WTC11 (cell line): ENCODE measurements at regions not wholly inside any gene's neighbourhood (a gene's known extent, or its start where the extent isn't known, plus 50 kb on each side); places are given as distances from the start of the nearest gene placed in this dataset.
A peak's percentile ranks its signal among the peaks of the same experiment; 100 is the strongest.

Experiments used
- FOXP1 ChIP-seq: sonication (generic); formaldehyde crosslinking; IDR thresholded peaks from 2 replicates; pipeline ENCODE4 v1.8.0; 2022; ENCODE audit warnings: missing genetic modification reagents, mild to moderate bottlenecking, moderate library complexity, borderline replicate concordance
- NFYB ChIP-seq: sonication (generic); formaldehyde crosslinking; conservative IDR thresholded peaks from 2 replicates; pipeline ENCODE4 v1.8.0; 2022; ENCODE audit warnings: low read depth, missing genetic modification reagents
- TF ChIP-seq, protein P1 (sequence below): fragments of 250-450 bp; sonication (Bioruptor Pico); IDR thresholded peaks from 2 replicates; pipeline ENCODE4 v1.8.0; 2021; ENCODE audit warnings: mild to moderate bottlenecking
- TF ChIP-seq, protein P2 (sequence below): fragments of 200-600 bp; IDR thresholded peaks from 2 replicates; pipeline ENCODE4 v1.8.0; 2022; ENCODE audit warnings: antibody characterized with exemption

DNA sequence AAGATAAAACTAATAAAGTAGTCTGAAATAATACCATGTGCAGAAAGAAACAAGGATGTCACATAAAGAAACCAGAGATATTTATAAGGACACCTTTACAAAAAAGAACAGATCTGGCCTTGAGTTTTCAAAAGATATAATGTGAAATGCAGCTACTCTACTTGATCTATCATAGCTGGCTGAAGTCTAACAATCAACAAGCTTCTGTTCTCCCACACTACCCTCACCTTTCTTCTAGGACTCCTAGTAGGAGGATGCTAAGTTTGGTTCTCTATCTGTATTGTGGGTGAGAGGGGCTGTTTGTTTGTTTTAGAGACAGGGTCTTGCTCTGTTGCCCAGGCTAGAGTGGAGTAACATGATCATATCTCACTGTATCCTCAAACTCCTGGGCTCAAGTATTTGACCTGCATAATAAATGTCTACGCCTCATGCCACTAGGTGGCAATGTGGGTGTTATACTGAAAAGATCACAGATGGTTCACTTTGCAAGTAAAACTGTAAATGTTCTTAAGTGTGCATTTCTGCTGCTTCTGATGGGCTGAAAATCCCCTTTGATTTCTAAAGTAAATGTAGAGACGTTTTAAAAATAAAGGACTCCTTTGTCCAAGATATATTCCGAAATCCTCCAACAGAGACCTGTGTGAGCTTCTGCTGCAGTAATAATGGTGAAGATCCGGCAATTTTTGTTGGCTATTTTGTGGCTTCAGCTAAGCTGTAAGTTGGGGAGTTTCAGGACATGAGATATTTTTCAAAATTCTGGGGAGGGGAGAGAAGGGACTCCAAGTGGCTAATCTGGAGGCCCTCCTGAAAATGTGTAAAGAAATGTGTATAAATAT is 269.3 kb downstream of the DAD1 start:
- TF ChIP-seq, protein P1, sequence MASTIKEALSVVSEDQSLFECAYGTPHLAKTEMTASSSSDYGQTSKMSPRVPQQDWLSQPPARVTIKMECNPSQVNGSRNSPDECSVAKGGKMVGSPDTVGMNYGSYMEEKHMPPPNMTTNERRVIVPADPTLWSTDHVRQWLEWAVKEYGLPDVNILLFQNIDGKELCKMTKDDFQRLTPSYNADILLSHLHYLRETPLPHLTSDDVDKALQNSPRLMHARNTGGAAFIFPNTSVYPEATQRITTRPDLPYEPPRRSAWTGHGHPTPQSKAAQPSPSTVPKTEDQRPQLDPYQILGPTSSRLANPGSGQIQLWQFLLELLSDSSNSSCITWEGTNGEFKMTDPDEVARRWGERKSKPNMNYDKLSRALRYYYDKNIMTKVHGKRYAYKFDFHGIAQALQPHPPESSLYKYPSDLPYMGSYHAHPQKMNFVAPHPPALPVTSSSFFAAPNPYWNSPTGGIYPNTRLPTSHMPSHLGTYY (CRISPR knock-in tag), result no peak
- TF ChIP-seq, protein P2, sequence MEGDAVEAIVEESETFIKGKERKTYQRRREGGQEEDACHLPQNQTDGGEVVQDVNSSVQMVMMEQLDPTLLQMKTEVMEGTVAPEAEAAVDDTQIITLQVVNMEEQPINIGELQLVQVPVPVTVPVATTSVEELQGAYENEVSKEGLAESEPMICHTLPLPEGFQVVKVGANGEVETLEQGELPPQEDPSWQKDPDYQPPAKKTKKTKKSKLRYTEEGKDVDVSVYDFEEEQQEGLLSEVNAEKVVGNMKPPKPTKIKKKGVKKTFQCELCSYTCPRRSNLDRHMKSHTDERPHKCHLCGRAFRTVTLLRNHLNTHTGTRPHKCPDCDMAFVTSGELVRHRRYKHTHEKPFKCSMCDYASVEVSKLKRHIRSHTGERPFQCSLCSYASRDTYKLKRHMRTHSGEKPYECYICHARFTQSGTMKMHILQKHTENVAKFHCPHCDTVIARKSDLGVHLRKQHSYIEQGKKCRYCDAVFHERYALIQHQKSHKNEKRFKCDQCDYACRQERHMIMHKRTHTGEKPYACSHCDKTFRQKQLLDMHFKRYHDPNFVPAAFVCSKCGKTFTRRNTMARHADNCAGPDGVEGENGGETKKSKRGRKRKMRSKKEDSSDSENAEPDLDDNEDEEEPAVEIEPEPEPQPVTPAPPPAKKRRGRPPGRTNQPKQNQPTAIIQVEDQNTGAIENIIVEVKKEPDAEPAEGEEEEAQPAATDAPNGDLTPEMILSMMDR, result peak; percentile 31; the same call in 1 of the 2 replicates
- TF ChIP-seq NFYB (CRISPR knock-in tag), result no peak
- no peak for TF ChIP-seq FOXP1 (CRISPR knock-in tag)
